ENCODE measurements at regions not wholly inside any gene's neighbourhood (a gene's known extent, or its start where the extent isn't known, plus 50 kb on each side); places are given as distances from the start of the nearest gene placed in this dataset.

- H3K4me3 ChIP-seq, result no peak overlapping the region
- no peaks in the 10 kb centered on the region for H3K36me3 ChIP-seq
- intact Hi-C loops (cut with DNase I), result no loop called here
- no peaks in the 10 kb centered on the region for H3K4me1 ChIP-seq
- no peak for ATAC-seq
- TF ChIP-seq POLR2A (IDR thresholded peaks at IDR 0.05), result no peak
- TF ChIP-seq, protein P1, sequence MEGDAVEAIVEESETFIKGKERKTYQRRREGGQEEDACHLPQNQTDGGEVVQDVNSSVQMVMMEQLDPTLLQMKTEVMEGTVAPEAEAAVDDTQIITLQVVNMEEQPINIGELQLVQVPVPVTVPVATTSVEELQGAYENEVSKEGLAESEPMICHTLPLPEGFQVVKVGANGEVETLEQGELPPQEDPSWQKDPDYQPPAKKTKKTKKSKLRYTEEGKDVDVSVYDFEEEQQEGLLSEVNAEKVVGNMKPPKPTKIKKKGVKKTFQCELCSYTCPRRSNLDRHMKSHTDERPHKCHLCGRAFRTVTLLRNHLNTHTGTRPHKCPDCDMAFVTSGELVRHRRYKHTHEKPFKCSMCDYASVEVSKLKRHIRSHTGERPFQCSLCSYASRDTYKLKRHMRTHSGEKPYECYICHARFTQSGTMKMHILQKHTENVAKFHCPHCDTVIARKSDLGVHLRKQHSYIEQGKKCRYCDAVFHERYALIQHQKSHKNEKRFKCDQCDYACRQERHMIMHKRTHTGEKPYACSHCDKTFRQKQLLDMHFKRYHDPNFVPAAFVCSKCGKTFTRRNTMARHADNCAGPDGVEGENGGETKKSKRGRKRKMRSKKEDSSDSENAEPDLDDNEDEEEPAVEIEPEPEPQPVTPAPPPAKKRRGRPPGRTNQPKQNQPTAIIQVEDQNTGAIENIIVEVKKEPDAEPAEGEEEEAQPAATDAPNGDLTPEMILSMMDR (IDR thresholded peaks at IDR 0.05), result no peak
- no peaks in the 10 kb centered on the region for H3K27me3 ChIP-seq
- no peaks in the 10 kb centered on the region for H3K9me3 ChIP-seq
- 74% methylated on average over 6 of the region's 6 CpGs for WGBS (ENCODE audit: insufficient coverage, low coverage, low lambda C conversion rate, missing lambda C conversion rate)
- DNase-seq, result no peak
- H3K27ac ChIP-seq, result no peak overlapping the region
These were observed 1273.7 kb upstream of the AUTS2 start for GRCh38 chr7:68324621-68325020.

- ATAC-seq (no peak), DNase-seq (no peak)
- no peaks in the 10 kb centered on the region for H3K27me3 ChIP-seq
- no peaks in the 10 kb centered on the region for H3K9me3 ChIP-seq
- intact Hi-C loops (cut with DNase I), result no loop called here
- no peaks in the 10 kb centered on the region for H3K36me3 ChIP-seq
- TF ChIP-seq, protein P1 (IDR thresholded peaks at IDR 0.05), result no peak
- TF ChIP-seq POLR2A (IDR thresholded peaks at IDR 0.05), result no peak
- no peak overlapping the region for H3K27ac ChIP-seq
- no peaks in the 10 kb centered on the region for H3K4me1 ChIP-seq
- WGBS (ENCODE audit: insufficient coverage, low coverage, low lambda C conversion rate, missing lambda C conversion rate), result 85% methylated on average over 3 of the region's 3 CpGs
- no peak overlapping the region for H3K4me3 ChIP-seq
These were observed 1264.1 kb upstream of the AUTS2 start for GRCh38 chr7:68334216-68334615.

- TF ChIP-seq, protein P1 (IDR thresholded peaks at IDR 0.05), result no peak
- TF ChIP-seq POLR2A (IDR thresholded peaks at IDR 0.05), result no peak
These were observed 1263.5 kb upstream of the AUTS2 start for GRCh38 chr7:68334636-68335272.

GRCh38 chr7:68336594-68336993 is 1261.7 kb upstream of the AUTS2 start:
- Histone ChIP-seq H3K27ac (no peak overlapping the region), H3K36me3 (no peaks in the 10 kb centered on the region), H3K9me3 (no peaks in the 10 kb centered on the region), H3K27me3 (no peaks in the 10 kb centered on the region), H3K4me3 (no peak overlapping the region), H3K4me1 (no peaks in the 10 kb centered on the region)
- intact Hi-C loops (cut with DNase I), result no loop called here
- no peak for TF ChIP-seq POLR2A (IDR thresholded peaks at IDR 0.05)
- TF ChIP-seq, protein P1 (IDR thresholded peaks at IDR 0.05), result no peak
- no peak for DNase-seq
- no peak for ATAC-seq
- whole genome bisulfite sequencing (ENCODE audit: insufficient coverage, low coverage, low lambda C conversion rate, missing lambda C conversion rate), result 40% methylated on average over 7 of the region's 8 CpGs

More at GRCh38 chr7:68334636-68335272, 1263.5 kb upstream of the AUTS2 start:
- Histone ChIP-seq H3K36me3 (no peaks in the 10 kb centered on the region), H3K27ac (no peak overlapping the region), H3K9me3 (no peaks in the 10 kb centered on the region), H3K27me3 (no peaks in the 10 kb centered on the region), H3K4me3 (no peak overlapping the region), H3K4me1 (no peaks in the 10 kb centered on the region)
- no peak for ATAC-seq
- intact Hi-C loops (cut with DNase I), result no loop called here
- 59% methylated on average over 8 of the region's 9 CpGs for WGBS (ENCODE audit: insufficient coverage, low coverage, low lambda C conversion rate, missing lambda C conversion rate)
- DNase-seq, result no peak
